Caco-2 (cell line): ENCODE measurements at regions not wholly inside any gene's neighbourhood (a gene's known extent, or its start where the extent isn't known, plus 50 kb on each side); places are given as distances from the start of the nearest gene placed in this dataset.

Experiments
- BruUV-seq: library from RNA; stranded (reverse); fragments of 400-500 nt; replicated peaks from 2 replicates; lab custom pipeline; 2021; lab: Mats Ljungman, UMichigan
- CTCF ChIA-PET: fragments of 300-600 bp; sonication (Branson Sonifier 250); formaldehyde crosslinking; loops from one replicate; lab custom pipeline; 2022; ENCODE audit warnings: antibody characterized with exemption; lab: Charles Lee
- POLR2A ChIA-PET: fragments of 300-600 bp; sonication (Branson Sonifier 250); formaldehyde crosslinking; loops from one replicate; lab custom pipeline; 2022; ENCODE audit warnings: antibody characterized with exemption; lab: Charles Lee
- DNase-seq, 2 experiments: peaks; one replicate each; pipeline versions ENCODE4 v3.0.0 to v3.0.0-alpha.2; 2020 to 2022
- H3K27me3 ChIP-seq: replicated peaks from 2 replicates; pipeline ENCODE4 v1.6.0; 2011; ENCODE audit warnings: low read length; ENCODE audit not compliant: control insufficient read depth, insufficient read depth
- H3K36me3 ChIP-seq: 2 replicates; pipeline ENCODE4 v1.5.1; 2011; ENCODE audit warnings: low read length; ENCODE audit not compliant: control insufficient read depth, insufficient read depth
- H3K4me1 ChIP-seq: fragments of 250-450 bp; sonication (Bioruptor Pico); 2 replicates; pipeline ENCODE4 v1.5.1; 2020; ENCODE audit warnings: mild to moderate bottlenecking
- H3K4me3 ChIP-seq: 2 replicates; pipeline ENCODE4 v1.5.1; 2011; ENCODE audit warnings: low read depth, mild to moderate bottlenecking, control low read depth, low read length
- H3K9me3 ChIP-seq: fragments of 250-450 bp; sonication (Bioruptor Pico); 2 replicates; pipeline ENCODE4 v1.5.1; 2020; ENCODE audit warnings: mild to moderate bottlenecking, moderate library complexity
- H3K27ac Mint-ChIP-seq: one replicate; pipeline ENCODE4 v1.8.0; 2022; ENCODE audit warnings: mixed read lengths; ENCODE audit not compliant: unreplicated experiment
- H3K27me3 Mint-ChIP-seq: one replicate; pipeline ENCODE4 v1.8.0; 2022; ENCODE audit warnings: mixed read lengths; ENCODE audit not compliant: insufficient read depth, unreplicated experiment
- H3K36me3 Mint-ChIP-seq: one replicate; pipeline ENCODE4 v1.8.0; 2022; ENCODE audit warnings: mild to moderate bottlenecking, mixed read lengths; ENCODE audit not compliant: insufficient read depth, unreplicated experiment
- H3K4me1 Mint-ChIP-seq: one replicate; pipeline ENCODE4 v1.8.0; 2022; ENCODE audit warnings: low read depth, mixed read lengths; ENCODE audit not compliant: unreplicated experiment
- H3K4me3 Mint-ChIP-seq: one replicate; pipeline ENCODE4 v1.8.0; 2022; ENCODE audit warnings: mild to moderate bottlenecking, moderate library complexity, mixed read lengths; ENCODE audit not compliant: unreplicated experiment
- H3K9me3 Mint-ChIP-seq: one replicate; pipeline ENCODE4 v1.8.0; 2022; ENCODE audit warnings: mixed read lengths; ENCODE audit not compliant: unreplicated experiment
- CTCF ChIP-seq, 2 experiments: fragments of 200-600 bp in 1 of 2; IDR thresholded peaks; 1 replicate in 1 of 2; 2 replicates in 1 of 2; pipeline versions ENCODE4 v1.5.1 to v1.8.0; 2011 to 2022; ENCODE audit warnings: antibody characterized with exemption in 1 of 2, control low read depth in 1 of 2, inconsistent platforms in 1 of 2, low read depth in 1 of 2, low read length in 1 of 2, mild to moderate bottlenecking in 1 of 2, moderate library complexity in 1 of 2; ENCODE audit not compliant: insufficient read depth in 1 of 2, severe bottlenecking in 1 of 2, unreplicated experiment in 1 of 2
- intact Hi-C: fragments of 100-400 bp; cut with micrococcal nuclease; formaldehyde crosslinking; loops from one replicate; pipeline ENCODE4 v1.10.0; 2022; ENCODE audit not compliant: unreplicated experiment

GRCh38 chr4:136203199-136203598 is 1329.1 kb downstream of the PCDH18 start:
- Mint-ChIP-seq H3K27me3 (no peaks in the 10 kb centered on the region), H3K36me3 (no peaks in the 10 kb centered on the region), H3K4me3 (no peak overlapping the region), H3K27ac (no peak overlapping the region), H3K4me1 (no peaks in the 10 kb centered on the region), H3K9me3 (no peaks in the 10 kb centered on the region)
- peaks cover 3% of the 10 kb centered on the region; the same call in 1 of the 2 replicates for H3K9me3 ChIP-seq
- BruUV-seq, result no TSS peak
- H3K36me3 ChIP-seq, result no peaks in the 10 kb centered on the region
- intact Hi-C loops, result no loop called here
- H3K27me3 ChIP-seq, result no peaks in the 10 kb centered on the region
- TF ChIP-seq CTCF (IDR thresholded peaks at IDR 0.05; ENCODE audit: insufficient read depth in 1 of 2, low read depth in 1 of 2, low read length in 1 of 2, severe bottlenecking in 1 of 2, unreplicated experiment in 1 of 2), result no peak
- CTCF ChIA-PET, result no interaction called here
- H3K4me3 ChIP-seq, result no peak overlapping the region
- no peaks in the 10 kb centered on the region for H3K4me1 ChIP-seq
- POLR2A ChIA-PET, result no interaction called here
- peak; percentile 22 to 38 for DNase-seq

GRCh38 chr4:136198358-136198757 is 1333.9 kb downstream of the PCDH18 start:
- Histone ChIP-seq H3K4me3 (no peak overlapping the region), H3K4me1 (no peaks in the 10 kb centered on the region), H3K36me3 (no peaks in the 10 kb centered on the region), H3K9me3 (peaks cover 3% of the 10 kb centered on the region; the same call in 1 of the 2 replicates), H3K27me3 (no peaks in the 10 kb centered on the region)
- H3K27ac Mint-ChIP-seq, result no peak overlapping the region
- H3K9me3 Mint-ChIP-seq, result no peaks in the 10 kb centered on the region
- DNase-seq, result no peak
- no peak overlapping the region for H3K4me3 Mint-ChIP-seq
- no peaks in the 10 kb centered on the region for H3K27me3 Mint-ChIP-seq
- BruUV-seq, result no TSS peak
- POLR2A ChIA-PET, result no interaction called here
- no peak for TF ChIP-seq CTCF (IDR thresholded peaks at IDR 0.05; ENCODE audit: insufficient read depth in 1 of 2, low read depth in 1 of 2, low read length in 1 of 2, severe bottlenecking in 1 of 2, unreplicated experiment in 1 of 2)
- H3K4me1 Mint-ChIP-seq, result no peaks in the 10 kb centered on the region
- intact Hi-C loops, result no loop called here
- CTCF ChIA-PET, result no interaction called here
- H3K36me3 Mint-ChIP-seq, result no peaks in the 10 kb centered on the region

GRCh38 chr4:136194962-136195361 is 1337.3 kb downstream of the PCDH18 start:
- DNase-seq, result no peak
- no peaks in the 10 kb centered on the region for H3K9me3 Mint-ChIP-seq
- Histone ChIP-seq H3K4me3 (no peak overlapping the region), H3K9me3 (no peaks in the 10 kb centered on the region), H3K36me3 (no peaks in the 10 kb centered on the region), H3K4me1 (no peaks in the 10 kb centered on the region), H3K27me3 (no peaks in the 10 kb centered on the region)
- no peaks in the 10 kb centered on the region for H3K4me1 Mint-ChIP-seq
- no peak for TF ChIP-seq CTCF (IDR thresholded peaks at IDR 0.05; ENCODE audit: insufficient read depth in 1 of 2, low read depth in 1 of 2, low read length in 1 of 2, severe bottlenecking in 1 of 2, unreplicated experiment in 1 of 2)
- CTCF ChIA-PET, result no interaction called here
- no TSS peak for BruUV-seq
- intact Hi-C loops, result no loop called here
- H3K27me3 Mint-ChIP-seq, result no peaks in the 10 kb centered on the region
- H3K27ac Mint-ChIP-seq, result no peak overlapping the region
- no peak overlapping the region for H3K4me3 Mint-ChIP-seq
- POLR2A ChIA-PET, result no interaction called here
- no peaks in the 10 kb centered on the region for H3K36me3 Mint-ChIP-seq
